GM12872 (cell line): ENCODE measurements at regions not wholly inside any gene's neighbourhood (a gene's known extent, or its start where the extent isn't known, plus 50 kb on each side); places are given as distances from the start of the nearest gene placed in this dataset.

Source experiments
- CTCF ChIP-seq: IDR thresholded peaks from 3 replicates; pipeline ENCODE4 v1.5.1; 2011; ENCODE audit warnings: low read depth, mild to moderate bottlenecking, low read length, moderate library complexity; ENCODE audit not compliant: insufficient read depth

- no peak for TF ChIP-seq CTCF
Measured at GRCh38 chr2:2777876-2778275, 446.8 kb upstream of the MYT1L start.

- no peak for TF ChIP-seq CTCF
Measured at GRCh38 chr2:2777213-2777612, 446.1 kb upstream of the MYT1L start.

GRCh38 chr2:2775018-2775417, 443.9 kb upstream of the MYT1L start:
- no peak for TF ChIP-seq CTCF

GRCh38 chr2:2773692-2774091, 442.6 kb upstream of the MYT1L start:
- TF ChIP-seq CTCF: no peak

GRCh38 chr2:2771721-2772411, 440.8 kb upstream of the MYT1L start:
- TF ChIP-seq CTCF: no peak

- TF ChIP-seq CTCF: no peak
Measured at GRCh38 chr2:2769481-2770431, 438.7 kb upstream of the MYT1L start.

GRCh38 chr2:2768476-2768875, 437.4 kb upstream of the MYT1L start:
- no peak for TF ChIP-seq CTCF
